GM12878 (cell line): ENCODE measurements at regions not wholly inside any gene's neighbourhood (a gene's known extent, or its start where the extent isn't known, plus 50 kb on each side); places are given as distances from the start of the nearest gene placed in this dataset.

Source experiments
- ATF7 ChIP-seq: fragments of 450-650 bp; IDR thresholded peaks from 2 replicates; pipeline ENCODE4 v1.6.1; 2016; ENCODE audit warnings: low read depth, mild to moderate bottlenecking
- BRCA1 ChIP-seq: IDR thresholded peaks from 2 replicates; pipeline ENCODE4 v1.6.1; 2011; ENCODE audit warnings: low read depth, low read length, improper control_type of control experiment
- CEBPB ChIP-seq, 2 experiments: fragments of 150-350 bp in 1 of 2; IDR thresholded peaks; 2 replicates each; pipeline ENCODE4 v1.6.1; 2012 to 2014; ENCODE audit warnings: low read depth in 2 of 2, low read length in 2 of 2, borderline replicate concordance in 1 of 2, inconsistent platforms in 1 of 2
- CHD4 ChIP-seq: fragments of 200-600 bp; sonication (generic); IDR thresholded peaks from 2 replicates; pipeline ENCODE4 v1.6.1; 2016; ENCODE audit warnings: mild to moderate bottlenecking
- DPF2 ChIP-seq: fragments of 450-650 bp; IDR thresholded peaks from 2 replicates; pipeline ENCODE4 v1.6.1; 2017; ENCODE audit warnings: mild to moderate bottlenecking
- ESRRA ChIP-seq: IDR thresholded peaks from 2 replicates; pipeline ENCODE4 v1.6.1; 2012; ENCODE audit warnings: mild to moderate bottlenecking, low read length, improper control_type of control experiment
- FOS ChIP-seq: IDR thresholded peaks from 3 replicates; pipeline ENCODE4 v1.6.1; 2011; ENCODE audit warnings: borderline replicate concordance; ENCODE audit not compliant: insufficient read length; ENCODE audit errors: extremely low read depth
- GABPA ChIP-seq: IDR thresholded peaks from 2 replicates; pipeline ENCODE4 v1.6.1; 2014; ENCODE audit warnings: antibody characterized with exemption, low read depth, mild to moderate bottlenecking, inconsistent platforms
- HSF1 ChIP-seq: fragments of 150-350 bp; IDR thresholded peaks from 2 replicates; pipeline ENCODE4 v1.6.1; 2014; ENCODE audit warnings: mild to moderate bottlenecking, low read depth, low read length
- IKZF1 ChIP-seq: fragments of 450-650 bp; conservative IDR thresholded peaks from 2 replicates; pipeline ENCODE4 v1.6.1; 2017; ENCODE audit warnings: antibody characterized with exemption, mild to moderate bottlenecking
- IKZF2 ChIP-seq, 2 experiments: fragments of 450-650 bp; IDR thresholded peaks; 2 replicates each; pipeline ENCODE4 v1.6.1; 2017; ENCODE audit warnings: mild to moderate bottlenecking in 2 of 2, moderate library complexity in 2 of 2
- KDM1A ChIP-seq: fragments of 200-600 bp; sonication (generic); IDR thresholded peaks from 2 replicates; pipeline ENCODE4 v1.6.1; 2016; ENCODE audit warnings: borderline replicate concordance
- MTA2 ChIP-seq: fragments of 450-650 bp; IDR thresholded peaks from 2 replicates; pipeline ENCODE4 v1.6.1; 2016; ENCODE audit warnings: low read depth, mild to moderate bottlenecking, moderate library complexity
- PAX5 ChIP-seq: IDR thresholded peaks from 2 replicates; pipeline ENCODE4 v1.6.1; 2011; ENCODE audit warnings: low read depth, low read length, borderline replicate concordance
- RAD21 ChIP-seq: IDR thresholded peaks from 2 replicates; pipeline ENCODE4 v1.6.1; 2011; ENCODE audit warnings: mild to moderate bottlenecking, low read depth, low read length, moderate library complexity; ENCODE audit not compliant: insufficient read depth
- RBBP5 ChIP-seq: fragments of 200-600 bp; sonication (generic); conservative IDR thresholded peaks from 2 replicates; pipeline ENCODE4 v1.6.1; 2016
- REST ChIP-seq: IDR thresholded peaks from 2 replicates; pipeline ENCODE4 v1.6.1; 2012; ENCODE audit warnings: mild to moderate bottlenecking, low read depth, low read length
- RFX5 ChIP-seq: IDR thresholded peaks from 2 replicates; pipeline ENCODE4 v1.6.1; 2011; ENCODE audit warnings: low read depth, low read length, improper control_type of control experiment
- SMAD5 ChIP-seq: IDR thresholded peaks from 2 replicates; pipeline ENCODE4 v1.6.1; 2016; ENCODE audit warnings: antibody characterized with exemption, low read depth
- SREBF2 ChIP-seq: IDR thresholded peaks from 2 replicates; pipeline ENCODE4 v1.6.1; 2012; ENCODE audit warnings: mild to moderate bottlenecking, low read length
- STAT1 ChIP-seq: fragments of 450-650 bp; conservative IDR thresholded peaks from 2 replicates; pipeline ENCODE4 v1.6.1; 2014; ENCODE audit warnings: antibody characterized with exemption, mild to moderate bottlenecking
- TARDBP ChIP-seq: IDR thresholded peaks from 2 replicates; pipeline ENCODE4 v1.6.1; 2016; ENCODE audit warnings: borderline replicate concordance
- TCF3 ChIP-seq: IDR thresholded peaks from 2 replicates; pipeline ENCODE4 v1.6.1; 2012; ENCODE audit warnings: low read depth, mild to moderate bottlenecking, low read length, borderline replicate concordance; ENCODE audit not compliant: insufficient read depth
- USF2 ChIP-seq: IDR thresholded peaks from 2 replicates; pipeline ENCODE4 v1.6.1; 2011; ENCODE audit warnings: low read depth, low read length, improper control_type of control experiment, borderline replicate concordance
- ZBTB40 ChIP-seq: fragments of 450-650 bp; IDR thresholded peaks from 2 replicates; pipeline ENCODE4 v1.6.1; 2016; ENCODE audit warnings: mild to moderate bottlenecking, moderate library complexity, borderline replicate concordance

- TF ChIP-seq MTA2 (peak; percentile 95), ESRRA (no peak), FOS (no peak), SMAD5 (no peak), DPF2 (0 out of 2 replicates have a peak, but pooled peaks have one; percentile 51), TCF3 (no peak), GABPA (no peak), IKZF2 (IDR thresholded peaks at IDR 0.05) (peak; percentile 31 to 48; a peak in 2 of 4 replicates), REST (no peak), CEBPB (IDR thresholded peaks at IDR 0.05; ENCODE audit: borderline replicate concordance in 1 of 2, low read depth in 2 of 2, low read length in 2 of 2) (no peak), CHD4 (no peak), HSF1 (no peak), STAT1 (no peak), RFX5 (no peak), ZBTB40 (no peak), ATF7 (peak; percentile 41; the same call in 1 of the 2 replicates), TARDBP (no peak), PAX5 (no peak), KDM1A (no peak), USF2 (no peak), BRCA1 (no peak), IKZF1 (peak; percentile 52), RBBP5 (no peak), SREBF2 (no peak), RAD21 (no peak)
These were observed 259.9 kb upstream of the MDGA2 start (continued) for GRCh38 chr14:47935332-47935731.
